Smooth muscle cell (in vitro differentiated cells): ENCODE measurements at regions not wholly inside any gene's neighbourhood (a gene's known extent, or its start where the extent isn't known, plus 50 kb on each side); places are given as distances from the start of the nearest gene placed in this dataset.

ENCODE experiments used
- DNase-seq: peaks from one replicate; lab custom pipeline; 2025; ENCODE audit not compliant: unreplicated experiment; lab: John Stamatoyannopoulos, UW
- H2AFZ ChIP-seq: fragments of 200-600 bp; sonication (generic); 2 replicates; pipeline ENCODE4 v1.6.0; 2016; ENCODE audit warnings: antibody characterized with exemption, low read depth, mild to moderate bottlenecking
- H3F3A ChIP-seq: fragments of 200-600 bp; sonication (generic); 2 replicates; pipeline ENCODE4 v1.6.0; 2017; ENCODE audit warnings: antibody characterized with exemption, low read depth
- H3K27ac ChIP-seq: fragments of 200-600 bp; sonication (generic); 2 replicates; pipeline ENCODE4 v1.5.1; 2016; ENCODE audit warnings: low read depth, mild to moderate bottlenecking
- H3K27me3 ChIP-seq: fragments of 200-600 bp; sonication (generic); 2 replicates; pipeline ENCODE4 v1.6.1; 2016; ENCODE audit warnings: low read depth, mild to moderate bottlenecking
- H3K36me3 ChIP-seq: fragments of 200-600 bp; sonication (generic); 2 replicates; pipeline ENCODE4 v1.5.1; 2016; ENCODE audit warnings: low read depth
- H3K4me1 ChIP-seq: fragments of 200-600 bp; sonication (generic); 2 replicates; pipeline ENCODE4 v1.5.1; 2016; ENCODE audit warnings: low read depth
- H3K4me2 ChIP-seq: fragments of 200-600 bp; sonication (generic); 2 replicates; pipeline ENCODE4 v1.6.0; 2016; ENCODE audit warnings: mild to moderate bottlenecking
- H3K4me3 ChIP-seq: fragments of 200-600 bp; sonication (generic); 2 replicates; pipeline ENCODE4 v1.5.1; 2016; ENCODE audit warnings: mild to moderate bottlenecking
- H3K79me2 ChIP-seq: fragments of 200-600 bp; sonication (generic); 2 replicates; pipeline ENCODE4 v1.6.0; 2016; ENCODE audit warnings: low read depth, mild to moderate bottlenecking
- H3K9ac ChIP-seq: fragments of 200-600 bp; sonication (generic); 2 replicates; pipeline ENCODE4 v1.6.0; 2016; ENCODE audit warnings: low read depth
- H3K9me3 ChIP-seq: fragments of 200-600 bp; sonication (generic); replicated peaks from 2 replicates; pipeline ENCODE4 v1.5.1; 2016; ENCODE audit warnings: low read depth
- H4K20me1 ChIP-seq: fragments of 200-600 bp; sonication (generic); 2 replicates; pipeline ENCODE4 v1.6.0; 2016; ENCODE audit warnings: low read depth
- WGBS: methylation state at CpG from one replicate; pipeline ENCODE4 v1.1.7; 2016; ENCODE audit warnings: low lambda C conversion rate; 5-methylcytosine and 5-hydroxymethylcytosine counted together
- TF ChIP-seq, protein P1 (sequence below): fragments of 200-600 bp; sonication (generic); IDR thresholded peaks from 2 replicates; pipeline ENCODE4 v1.5.1; 2017; ENCODE audit warnings: borderline replicate concordance, mild to moderate bottlenecking, antibody characterized with exemption; ENCODE audit not compliant: insufficient read depth, poor library complexity, severe bottlenecking

DNA sequence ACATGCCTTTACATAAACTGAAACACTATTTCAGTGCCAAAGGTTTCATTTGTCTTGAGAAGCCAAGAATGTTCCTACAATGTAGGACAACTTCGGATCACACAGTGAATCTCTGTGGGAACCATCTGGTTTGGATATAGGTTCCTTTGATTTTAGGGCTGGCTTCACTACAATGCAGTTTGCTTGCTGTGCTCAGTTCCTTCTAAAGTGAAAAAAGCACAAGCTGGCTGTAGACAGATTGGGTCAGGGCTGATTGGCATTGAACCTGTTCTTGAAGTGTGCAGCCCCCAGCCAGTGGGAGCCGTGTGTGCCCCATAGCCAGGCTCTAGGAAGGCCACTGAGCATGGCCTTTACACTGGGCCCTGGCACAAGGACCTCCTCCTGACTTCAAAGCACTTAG, 167.9 kb upstream of the HNRNPA3 start:
- H3K4me2 ChIP-seq, result no peak overlapping the region
- H3K27ac ChIP-seq, result no peak overlapping the region
- no peaks in the 10 kb centered on the region for H4K20me1 ChIP-seq
- H3K9me3 ChIP-seq, result no peaks in the 10 kb centered on the region
- no peak overlapping the region for H2AFZ ChIP-seq
- DNase-seq, result no peak
- no peaks in the 10 kb centered on the region for H3K36me3 ChIP-seq
- H3K9ac ChIP-seq, result no peak overlapping the region
- TF ChIP-seq, protein P1, sequence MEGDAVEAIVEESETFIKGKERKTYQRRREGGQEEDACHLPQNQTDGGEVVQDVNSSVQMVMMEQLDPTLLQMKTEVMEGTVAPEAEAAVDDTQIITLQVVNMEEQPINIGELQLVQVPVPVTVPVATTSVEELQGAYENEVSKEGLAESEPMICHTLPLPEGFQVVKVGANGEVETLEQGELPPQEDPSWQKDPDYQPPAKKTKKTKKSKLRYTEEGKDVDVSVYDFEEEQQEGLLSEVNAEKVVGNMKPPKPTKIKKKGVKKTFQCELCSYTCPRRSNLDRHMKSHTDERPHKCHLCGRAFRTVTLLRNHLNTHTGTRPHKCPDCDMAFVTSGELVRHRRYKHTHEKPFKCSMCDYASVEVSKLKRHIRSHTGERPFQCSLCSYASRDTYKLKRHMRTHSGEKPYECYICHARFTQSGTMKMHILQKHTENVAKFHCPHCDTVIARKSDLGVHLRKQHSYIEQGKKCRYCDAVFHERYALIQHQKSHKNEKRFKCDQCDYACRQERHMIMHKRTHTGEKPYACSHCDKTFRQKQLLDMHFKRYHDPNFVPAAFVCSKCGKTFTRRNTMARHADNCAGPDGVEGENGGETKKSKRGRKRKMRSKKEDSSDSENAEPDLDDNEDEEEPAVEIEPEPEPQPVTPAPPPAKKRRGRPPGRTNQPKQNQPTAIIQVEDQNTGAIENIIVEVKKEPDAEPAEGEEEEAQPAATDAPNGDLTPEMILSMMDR, result no peak
- no peaks in the 10 kb centered on the region for H3F3A ChIP-seq
- H3K4me3 ChIP-seq, result no peak overlapping the region
- no peaks in the 10 kb centered on the region for H3K79me2 ChIP-seq
- WGBS, result 91% methylated on average over 2 of the region's 2 CpGs
- H3K4me1 ChIP-seq, result no peaks in the 10 kb centered on the region
- H3K27me3 ChIP-seq, result peaks cover 24% of the 10 kb centered on the region

DNA sequence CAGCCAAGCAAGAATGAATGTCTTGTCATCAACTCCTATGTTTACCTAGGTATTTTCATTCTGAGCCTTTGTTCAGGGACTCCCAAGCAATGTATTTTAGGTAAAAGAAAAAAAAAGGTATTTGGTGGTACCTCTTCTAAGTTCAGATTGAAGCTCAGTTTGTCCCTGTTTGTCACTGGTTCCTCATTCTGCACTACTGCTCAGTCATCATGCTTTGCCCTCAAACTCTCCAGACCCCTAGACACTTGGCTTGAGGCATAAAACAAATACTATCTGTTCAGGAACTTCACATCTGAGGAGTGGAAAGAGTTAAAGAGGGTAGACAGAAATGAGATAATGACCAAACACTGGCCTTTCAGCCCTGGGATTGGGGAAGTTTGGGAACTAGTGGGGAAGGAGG, 163.6 kb upstream of the HNRNPA3 start:
- Histone ChIP-seq H3K36me3 (no peaks in the 10 kb centered on the region), H3F3A (no peaks in the 10 kb centered on the region), H3K4me2 (no peak overlapping the region), H4K20me1 (no peaks in the 10 kb centered on the region), H3K79me2 (no peaks in the 10 kb centered on the region), H3K27me3 (peaks cover 7% of the 10 kb centered on the region), H2AFZ (no peak overlapping the region), H3K4me3 (no peak overlapping the region), H3K27ac (no peak overlapping the region), H3K4me1 (peaks cover 11% of the 10 kb centered on the region), H3K9ac (no peak overlapping the region), H3K9me3 (no peaks in the 10 kb centered on the region)
- TF ChIP-seq, protein P1, result no peak
- DNase-seq, result no peak

DNA sequence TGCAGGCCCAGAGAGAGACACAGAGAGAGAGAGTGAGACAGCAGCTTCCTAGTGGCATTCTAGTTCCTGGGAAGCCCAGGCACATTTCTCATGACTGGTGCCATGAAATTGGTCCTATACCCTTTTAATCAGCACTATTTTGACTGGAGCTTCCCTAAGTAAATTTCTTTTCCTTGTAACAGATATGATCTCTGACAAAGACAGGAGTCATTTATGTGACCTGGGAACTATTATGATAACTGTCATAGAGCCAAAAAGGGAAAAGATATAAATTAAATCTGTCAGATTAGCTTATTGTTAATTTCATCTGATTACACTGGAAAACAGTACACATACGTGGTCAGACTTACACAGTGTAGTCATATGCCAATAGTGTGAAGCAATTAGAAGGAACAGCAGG, 161.3 kb upstream of the HNRNPA3 start:
- Histone ChIP-seq H3K4me1 (peaks cover 11% of the 10 kb centered on the region), H3K9ac (no peak overlapping the region), H3K4me3 (no peak overlapping the region), H3K36me3 (no peaks in the 10 kb centered on the region), H3K27me3 (no peaks in the 10 kb centered on the region), H2AFZ (no peak overlapping the region), H3K9me3 (no peaks in the 10 kb centered on the region), H3K4me2 (no peak overlapping the region), H3K79me2 (no peaks in the 10 kb centered on the region), H4K20me1 (no peaks in the 10 kb centered on the region), H3F3A (no peaks in the 10 kb centered on the region), H3K27ac (no peak overlapping the region)
- no peak for DNase-seq
- TF ChIP-seq, protein P1, result no peak
- 74% methylated on average over 1 of the region's 1 CpG for WGBS

DNA sequence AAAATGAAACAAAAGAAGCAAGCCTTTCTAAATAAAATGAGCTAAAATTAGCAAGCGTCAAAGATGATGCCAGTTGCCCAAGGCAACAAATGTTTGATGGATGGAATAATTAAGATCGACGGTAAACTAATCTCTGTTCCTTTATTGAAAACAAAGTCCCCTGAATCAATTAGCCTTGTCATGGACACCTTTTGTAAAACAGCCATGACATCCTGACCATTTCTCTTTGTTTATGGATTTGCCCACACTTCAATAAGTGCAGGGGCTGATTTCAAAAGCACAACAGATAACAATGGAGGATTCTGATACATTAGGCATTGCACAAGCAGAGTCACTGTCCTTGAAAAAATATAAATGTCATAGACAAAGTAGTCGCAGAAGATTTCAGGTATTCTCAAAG, 160.1 kb upstream of the HNRNPA3 start:
- TF ChIP-seq, protein P1, result no peak
- H3K27me3 ChIP-seq, result no peaks in the 10 kb centered on the region
- H2AFZ ChIP-seq, result no peak overlapping the region
- peaks cover 11% of the 10 kb centered on the region for H3K4me1 ChIP-seq
- H4K20me1 ChIP-seq, result no peaks in the 10 kb centered on the region
- H3K27ac ChIP-seq, result no peak overlapping the region
- no peak overlapping the region for H3K4me2 ChIP-seq
- no peaks in the 10 kb centered on the region for H3K9me3 ChIP-seq
- H3K9ac ChIP-seq, result no peak overlapping the region
- WGBS, result 93% methylated on average over 4 of the region's 4 CpGs
- no peaks in the 10 kb centered on the region for H3F3A ChIP-seq
- no peak for DNase-seq
- H3K79me2 ChIP-seq, result no peaks in the 10 kb centered on the region
- H3K4me3 ChIP-seq, result no peak overlapping the region
- no peaks in the 10 kb centered on the region for H3K36me3 ChIP-seq
